ENCODE measurements at regions not wholly inside any gene's neighbourhood (a gene's known extent, or its start where the extent isn't known, plus 50 kb on each side); places are given as distances from the start of the nearest gene placed in this dataset.

- TF ChIP-seq ATF2 (CRISPR knock-in tag; IDR thresholded peaks at IDR 0.05) (no peak), RCOR1 (IDR thresholded peaks at IDR 0.05; ENCODE audit: borderline replicate concordance in 1 of 2, low read depth in 2 of 2, low read length in 2 of 2) (peak in 1 of 2 experiments; percentile 92; a peak in 2 of 4 replicates), KDM5B (IDR thresholded peaks at IDR 0.05; ENCODE audit: insufficient replicate concordance, low read depth, low read length) (no peak), CHD1 (IDR thresholded peaks at IDR 0.05; ENCODE audit: low read length) (no peak), GATAD2B (IDR thresholded peaks at IDR 0.05; ENCODE audit: borderline replicate concordance) (no peak), RNF219 (CRISPR knock-in tag; IDR thresholded peaks at IDR 0.05) (no peak), PTBP1 (IDR thresholded peaks at IDR 0.05; ENCODE audit: low read depth, low read length) (no peak), E2F3 (CRISPR knock-in tag; IDR thresholded peaks at IDR 0.05) (no peak), HLTF (IDR thresholded peaks at IDR 0.05) (no peak), ZNF133 (CRISPR knock-in tag; IDR thresholded peaks at IDR 0.05) (no peak), YBX1 (IDR thresholded peaks at IDR 0.05) (no peak), ZNF695 (CRISPR knock-in tag; IDR thresholded peaks at IDR 0.05) (no peak), CHD2 (IDR thresholded peaks at IDR 0.05; ENCODE audit: low read depth, low read length) (no peak), FOXK2 (conservative IDR thresholded peaks at IDR 0.05 in 1 of 2, IDR thresholded peaks at IDR 0.05 in 1 of 2; ENCODE audit: low read depth in 2 of 2) (peak in 1 of 2 experiments; percentile 69; a peak in 3 of 4 replicates), PKNOX1 (IDR thresholded peaks at IDR 0.05) (peak; percentile 87), CREB5 (CRISPR knock-in tag; IDR thresholded peaks at IDR 0.05) (no peak), ZBTB7A (IDR thresholded peaks at IDR 0.05; ENCODE audit: borderline replicate concordance, control insufficient read depth, low read depth, low read length) (no peak), RUNX1 (IDR thresholded peaks at IDR 0.05; ENCODE audit: low read depth) (no peak), NCOA6 (IDR thresholded peaks at IDR 0.05) (no peak), JUND (IDR thresholded peaks at IDR 0.05; ENCODE audit: borderline replicate concordance, low read depth, low read length) (peak; percentile 83; the same call in 1 of the 2 replicates), JUND (tag; IDR thresholded peaks at IDR 0.05; ENCODE audit: borderline replicate concordance, low read depth, low read length) (peak; percentile 77), PHTF2 (CRISPR knock-in tag; IDR thresholded peaks at IDR 0.05) (no peak), GTF2A2 (tag; IDR thresholded peaks at IDR 0.05) (no peak), EZH2 (IDR thresholded peaks at IDR 0.05; ENCODE audit: borderline replicate concordance, low read depth, low read length) (peak; percentile 52; the same call in 1 of the 2 replicates), ZKSCAN3 (CRISPR knock-in tag; IDR thresholded peaks at IDR 0.05) (no peak), POLR2A (conservative IDR thresholded peaks at IDR 0.05) (no peak)
Measured at GRCh38 chr17:63381101-63381729, 64.9 kb downstream of the CYB561 start (continued).
